ENCODE measurements at regions not wholly inside any gene's neighbourhood (a gene's known extent, or its start where the extent isn't known, plus 50 kb on each side); places are given as distances from the start of the nearest gene placed in this dataset.

- Histone ChIP-seq H3K36me3 (no peaks in the 10 kb centered on the region), H3K27me3 (peaks cover 4% of the 10 kb centered on the region), H3K4me1 (no peaks in the 10 kb centered on the region), H3K9me3 (no peaks in the 10 kb centered on the region), H3K4me3 (no peak overlapping the region), H3K27ac (no peak overlapping the region)
- WGBS, 2 donors (ENCODE audit: low coverage in 1 of 2) = 75 to 89% methylated on average over 2 of the region's 2 CpGs
- in situ Hi-C loops (cut with MboI; ENCODE audit: low pct_ligation_motif_present in 1 of 4, low pct_unique_long_range_greater_than_20kb in 1 of 4, low sequenced_read_pairs in 3 of 4) = no loop called here
- intact Hi-C loops (cut with DNase I; ENCODE audit: low total_unique reads) = no loop called here
- no peak for DNase-seq
- no peak for TF ChIP-seq POLR2AphosphoS5 (IDR thresholded peaks at IDR 0.05)
- no peak for TF ChIP-seq EP300 (IDR thresholded peaks at IDR 0.05; ENCODE audit: low read depth)
- TF ChIP-seq POLR2A (IDR thresholded peaks at IDR 0.05) = no peak
- TF ChIP-seq, protein P1, sequence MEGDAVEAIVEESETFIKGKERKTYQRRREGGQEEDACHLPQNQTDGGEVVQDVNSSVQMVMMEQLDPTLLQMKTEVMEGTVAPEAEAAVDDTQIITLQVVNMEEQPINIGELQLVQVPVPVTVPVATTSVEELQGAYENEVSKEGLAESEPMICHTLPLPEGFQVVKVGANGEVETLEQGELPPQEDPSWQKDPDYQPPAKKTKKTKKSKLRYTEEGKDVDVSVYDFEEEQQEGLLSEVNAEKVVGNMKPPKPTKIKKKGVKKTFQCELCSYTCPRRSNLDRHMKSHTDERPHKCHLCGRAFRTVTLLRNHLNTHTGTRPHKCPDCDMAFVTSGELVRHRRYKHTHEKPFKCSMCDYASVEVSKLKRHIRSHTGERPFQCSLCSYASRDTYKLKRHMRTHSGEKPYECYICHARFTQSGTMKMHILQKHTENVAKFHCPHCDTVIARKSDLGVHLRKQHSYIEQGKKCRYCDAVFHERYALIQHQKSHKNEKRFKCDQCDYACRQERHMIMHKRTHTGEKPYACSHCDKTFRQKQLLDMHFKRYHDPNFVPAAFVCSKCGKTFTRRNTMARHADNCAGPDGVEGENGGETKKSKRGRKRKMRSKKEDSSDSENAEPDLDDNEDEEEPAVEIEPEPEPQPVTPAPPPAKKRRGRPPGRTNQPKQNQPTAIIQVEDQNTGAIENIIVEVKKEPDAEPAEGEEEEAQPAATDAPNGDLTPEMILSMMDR (IDR thresholded peaks at IDR 0.05) = no peak
These were observed 180.7 kb downstream of the TLE3 start for GRCh38 chr15:69917056-69917455.

GRCh38 chr15:69919816-69920215 lies 177.9 kb downstream of the TLE3 start:
- Histone ChIP-seq H3K4me3 (no peak overlapping the region), H3K36me3 (no peaks in the 10 kb centered on the region), H3K27ac (no peak overlapping the region), H3K9me3 (peaks cover 6 to 7% of the 10 kb centered on the region in 2 donors), H3K27me3 (no peaks in the 10 kb centered on the region), H3K4me1 (no peaks in the 10 kb centered on the region)
- DNase-seq = no peak
- in situ Hi-C loops (cut with MboI; ENCODE audit: low pct_ligation_motif_present in 1 of 4, low pct_unique_long_range_greater_than_20kb in 1 of 4, low sequenced_read_pairs in 3 of 4) = no loop called here
- TF ChIP-seq, protein P1 (IDR thresholded peaks at IDR 0.05) = no peak
- no peak for TF ChIP-seq EP300 (IDR thresholded peaks at IDR 0.05; ENCODE audit: low read depth)
- intact Hi-C loops (cut with DNase I; ENCODE audit: low total_unique reads) = no loop called here
- whole genome bisulfite sequencing, 2 donors (ENCODE audit: low coverage in 1 of 2) = 64% methylated on average over 5 of the region's 5 CpGs; no CpG with 5 or more reads in 1 of the 2 donors

DNA sequence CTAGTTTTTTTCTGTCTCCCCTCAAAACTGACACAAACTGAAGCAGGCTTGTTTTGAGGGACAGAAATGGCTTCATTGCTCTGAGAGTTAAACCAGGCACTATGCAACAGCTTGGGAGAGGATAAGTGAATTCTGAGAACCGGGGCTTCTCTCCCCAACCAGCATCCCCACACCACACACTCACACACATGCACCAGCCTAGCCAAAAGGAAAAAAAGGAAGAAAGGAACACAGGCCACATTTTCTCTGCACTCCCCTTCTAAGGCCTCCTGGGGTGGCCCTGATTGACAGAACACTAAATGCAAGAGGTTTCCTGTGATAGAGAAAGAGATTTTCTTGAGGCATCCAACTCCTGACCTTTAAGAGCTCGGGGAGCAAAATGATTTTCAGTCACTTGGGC lies 177.5 kb downstream of the TLE3 start:
- Histone ChIP-seq H3K27ac (no peak overlapping the region), H3K9me3 (peaks cover 7 to 9% of the 10 kb centered on the region in 2 donors), H3K4me3 (no peak overlapping the region), H3K4me1 (no peaks in the 10 kb centered on the region), H3K27me3 (no peaks in the 10 kb centered on the region), H3K36me3 (no peaks in the 10 kb centered on the region)
- no peak for DNase-seq
- intact Hi-C loops (cut with DNase I; ENCODE audit: low total_unique reads) (no loop called here), in situ Hi-C loops (cut with MboI; ENCODE audit: low pct_ligation_motif_present in 1 of 4, low pct_unique_long_range_greater_than_20kb in 1 of 4, low sequenced_read_pairs in 3 of 4) (no loop called here)
- WGBS, 2 donors (ENCODE audit: low coverage in 1 of 2) = 74% methylated on average over 2 of the region's 2 CpGs; no CpG with 5 or more reads in 1 of the 2 donors
- TF ChIP-seq POLR2A (IDR thresholded peaks at IDR 0.05) = no peak
- TF ChIP-seq, protein P1 (IDR thresholded peaks at IDR 0.05) = no peak
- TF ChIP-seq POLR2AphosphoS5 (IDR thresholded peaks at IDR 0.05) = no peak
- TF ChIP-seq EP300 (IDR thresholded peaks at IDR 0.05; ENCODE audit: low read depth) = no peak

DNA sequence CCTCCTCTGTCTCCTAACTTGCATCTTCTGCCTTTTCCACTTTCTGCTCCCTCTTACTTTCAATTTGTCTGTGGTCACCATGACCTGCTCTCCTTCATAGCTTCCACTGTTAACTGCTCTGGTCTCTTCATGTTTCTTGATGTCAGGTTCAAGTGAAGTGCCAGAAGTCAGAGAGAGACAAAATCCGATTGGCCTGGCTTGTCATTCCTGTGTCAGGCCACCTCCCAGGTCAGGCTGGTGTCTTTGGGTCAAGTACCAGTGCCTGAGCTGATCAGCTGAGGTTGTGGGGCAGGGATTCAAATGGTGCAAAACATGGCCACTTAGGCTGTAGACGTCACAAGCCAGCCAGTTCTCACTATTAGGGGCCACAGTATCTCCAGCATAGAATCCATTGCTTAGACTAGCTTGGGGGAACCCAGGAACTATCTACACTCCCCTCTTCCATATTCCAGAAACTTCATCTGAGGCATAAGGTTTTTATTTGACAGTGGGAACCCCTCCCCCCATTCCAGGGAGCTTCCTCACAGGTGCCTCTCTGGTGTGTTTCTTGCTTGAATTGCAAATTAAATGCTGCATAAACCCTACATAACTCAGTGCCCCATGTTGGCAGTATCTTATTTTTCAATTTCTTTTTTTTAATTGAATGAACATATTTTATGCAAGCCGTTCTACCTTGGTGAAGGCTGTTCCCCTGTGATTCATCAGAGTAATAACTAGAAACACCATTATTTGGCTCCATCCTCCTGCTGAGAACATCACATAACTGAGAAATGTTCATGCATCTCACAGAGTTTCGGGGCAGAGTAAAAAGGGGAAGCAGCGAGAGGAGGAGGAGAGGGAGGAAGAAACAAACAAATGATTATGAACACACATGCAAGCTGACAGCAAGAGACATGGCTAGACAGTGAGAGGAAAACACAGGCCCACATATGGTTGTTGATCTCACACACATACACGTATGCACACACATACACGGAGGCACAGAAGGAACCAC lies 175.8 kb downstream of the TLE3 start:
- H3K9me3 ChIP-seq = peaks cover 7 to 9% of the 10 kb centered on the region in 2 donors
- H3K27me3 ChIP-seq = no peaks in the 10 kb centered on the region
- intact Hi-C loops (cut with DNase I; ENCODE audit: low total_unique reads) = no loop called here
- 71 to 86% methylated on average over 3 to 7 of the region's 7 CpGs for WGBS, 2 donors (ENCODE audit: low coverage in 1 of 2)
- no peak overlapping the region for H3K4me3 ChIP-seq
- H3K4me1 ChIP-seq = no peaks in the 10 kb centered on the region
- DNase-seq = no peak
- TF ChIP-seq EP300 (IDR thresholded peaks at IDR 0.05; ENCODE audit: low read depth) (no peak), POLR2AphosphoS5 (IDR thresholded peaks at IDR 0.05) (no peak), POLR2A (IDR thresholded peaks at IDR 0.05) (no peak)
- TF ChIP-seq, protein P1 (IDR thresholded peaks at IDR 0.05) = no peak
- in situ Hi-C loops (cut with MboI; ENCODE audit: low pct_ligation_motif_present in 1 of 4, low pct_unique_long_range_greater_than_20kb in 1 of 4, low sequenced_read_pairs in 3 of 4) = no loop called here
- no peak overlapping the region for H3K27ac ChIP-seq
- H3K36me3 ChIP-seq = no peaks in the 10 kb centered on the region
